ENCODE measurements at regions not wholly inside any gene's neighbourhood (a gene's known extent, or its start where the extent isn't known, plus 50 kb on each side); places are given as distances from the start of the nearest gene placed in this dataset.

DNA sequence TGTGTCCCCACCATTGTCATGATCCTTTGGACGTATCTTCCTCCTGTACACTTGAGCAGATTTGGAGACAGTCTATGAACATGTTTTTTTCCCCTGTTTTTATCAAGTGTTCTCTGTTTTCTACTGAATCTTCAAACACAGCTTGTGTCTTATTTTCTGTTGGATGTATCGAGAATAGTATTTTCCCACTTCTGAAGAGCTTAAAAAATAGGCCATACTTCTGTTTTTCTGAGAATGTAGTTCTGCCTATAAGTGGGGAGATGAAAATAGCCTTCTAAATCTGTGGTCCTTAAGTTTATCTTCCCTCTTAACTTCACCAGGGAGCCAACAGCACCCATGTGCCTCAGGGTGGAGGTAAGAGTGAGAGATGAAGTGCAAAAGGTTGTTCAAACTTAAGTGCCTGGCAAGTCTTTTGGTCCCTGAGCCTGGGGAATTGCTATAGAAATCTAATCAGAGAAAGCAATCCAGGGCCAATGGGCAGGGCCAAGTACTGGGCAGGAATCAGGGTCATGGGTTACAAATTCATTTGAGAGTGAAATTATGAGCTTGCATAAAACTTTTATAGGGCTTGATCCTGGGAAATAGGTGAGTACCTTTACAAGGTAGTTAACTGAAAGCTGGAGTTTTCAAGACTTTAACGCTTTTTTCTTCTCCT lies 58.9 kb downstream of the ARF6 start:
- ATAC-seq (ENCODE audit: insufficient number of reproducible peaks, low FRiP score, low read depth): no peak
- Histone ChIP-seq H3K27ac (no peak overlapping the region), H3K36me3 (no peaks in the 10 kb centered on the region), H3K4me1 (ENCODE audit: control insufficient read depth in 1 of 2, low read depth in 2 of 2) (peaks cover 2 to 8% of the 10 kb centered on the region in 2 donors), H3K9me3 (no peaks in the 10 kb centered on the region), H3K4me3 (no peak overlapping the region), H3K27me3 (replicated peaks; ENCODE audit: insufficient read depth) (no peaks in the 10 kb centered on the region)
- no peak for DNase-seq (ENCODE audit: low spot score)
- TF ChIP-seq CTCF (IDR thresholded peaks at IDR 0.05): no peak

- DNase-seq (ENCODE audit: low spot score) (no peak), ATAC-seq (ENCODE audit: insufficient number of reproducible peaks, low FRiP score, low read depth) (no peak)
- no peaks in the 10 kb centered on the region for H3K9me3 ChIP-seq
- no peak overlapping the region for H3K4me3 ChIP-seq
- H3K36me3 ChIP-seq: no peaks in the 10 kb centered on the region
- peaks cover 0 to 2% of the 10 kb centered on the region in 2 donors for H3K4me1 ChIP-seq (ENCODE audit: control insufficient read depth in 1 of 2, low read depth in 2 of 2)
- H3K27ac ChIP-seq: no peak overlapping the region
- no peaks in the 10 kb centered on the region for H3K27me3 ChIP-seq (replicated peaks; ENCODE audit: insufficient read depth)
- TF ChIP-seq CTCF (IDR thresholded peaks at IDR 0.05): no peak
Observed at GRCh38 chr14:49953196-49953595, 60.3 kb downstream of the ARF6 start.

DNA sequence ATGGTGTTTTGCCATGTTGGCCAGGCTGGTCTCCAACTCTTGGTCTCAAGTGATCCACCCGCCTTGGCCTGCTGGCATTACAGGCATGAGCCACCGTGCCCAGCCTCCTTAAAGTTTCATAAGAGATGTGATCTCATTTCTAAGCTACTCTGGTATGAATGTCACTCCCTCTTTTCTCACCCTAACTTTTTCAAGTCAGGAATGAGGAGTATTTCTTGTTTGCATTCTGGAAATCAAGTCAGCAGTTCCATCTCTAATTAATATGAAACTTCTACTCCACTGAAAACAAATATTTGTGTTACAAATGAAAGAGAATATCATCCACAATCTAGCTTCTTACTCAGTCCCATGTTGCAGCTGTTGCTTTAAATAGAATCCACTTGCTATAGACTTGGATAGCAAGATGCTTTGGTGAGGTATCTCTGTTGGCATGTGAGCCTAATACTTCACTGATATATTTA lies 61.3 kb downstream of the ARF6 start:
- no peaks in the 10 kb centered on the region for H3K27me3 ChIP-seq (replicated peaks; ENCODE audit: insufficient read depth)
- no peaks in the 10 kb centered on the region for H3K36me3 ChIP-seq
- H3K4me1 ChIP-seq (ENCODE audit: control insufficient read depth in 1 of 2, low read depth in 2 of 2): peaks cover 0 to 2% of the 10 kb centered on the region in 2 donors
- no peak for ATAC-seq (ENCODE audit: insufficient number of reproducible peaks, low FRiP score, low read depth)
- no peak for TF ChIP-seq CTCF (IDR thresholded peaks at IDR 0.05)
- no peaks in the 10 kb centered on the region for H3K9me3 ChIP-seq
- no peak overlapping the region for H3K4me3 ChIP-seq
- no peak for DNase-seq (ENCODE audit: low spot score)
- peak overlapping the region in 1 of 2 donors; percentile 15 for H3K27ac ChIP-seq

DNA sequence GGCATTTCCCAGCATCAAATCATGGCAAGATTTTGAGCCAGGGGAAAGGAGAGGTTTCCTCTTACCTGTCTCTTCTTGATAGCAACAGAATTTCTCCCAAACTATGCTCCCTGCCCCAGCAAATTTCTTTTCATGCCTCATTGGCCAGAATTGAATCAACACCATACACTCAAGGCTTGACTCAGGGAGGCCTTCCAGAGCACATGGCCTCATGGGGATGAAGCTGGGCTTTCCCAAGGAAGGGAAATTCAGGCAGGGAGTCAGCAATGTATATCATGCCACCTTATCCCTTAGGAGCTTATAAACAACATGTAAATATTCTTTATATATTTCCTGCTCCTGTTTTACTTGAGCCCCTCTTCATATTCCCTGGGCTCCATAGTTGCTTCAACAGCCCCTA lies 62.1 kb downstream of the ARF6 start:
- H3K36me3 ChIP-seq: no peaks in the 10 kb centered on the region
- no peak overlapping the region for H3K27ac ChIP-seq
- no peak for TF ChIP-seq CTCF (IDR thresholded peaks at IDR 0.05)
- no peak for DNase-seq (ENCODE audit: low spot score)
- peaks cover 0 to 2% of the 10 kb centered on the region in 2 donors for H3K4me1 ChIP-seq (ENCODE audit: control insufficient read depth in 1 of 2, low read depth in 2 of 2)
- no peaks in the 10 kb centered on the region for H3K27me3 ChIP-seq (replicated peaks; ENCODE audit: insufficient read depth)
- no peak for ATAC-seq (ENCODE audit: insufficient number of reproducible peaks, low FRiP score, low read depth)
- H3K9me3 ChIP-seq: no peaks in the 10 kb centered on the region
- H3K4me3 ChIP-seq: no peak overlapping the region

DNA sequence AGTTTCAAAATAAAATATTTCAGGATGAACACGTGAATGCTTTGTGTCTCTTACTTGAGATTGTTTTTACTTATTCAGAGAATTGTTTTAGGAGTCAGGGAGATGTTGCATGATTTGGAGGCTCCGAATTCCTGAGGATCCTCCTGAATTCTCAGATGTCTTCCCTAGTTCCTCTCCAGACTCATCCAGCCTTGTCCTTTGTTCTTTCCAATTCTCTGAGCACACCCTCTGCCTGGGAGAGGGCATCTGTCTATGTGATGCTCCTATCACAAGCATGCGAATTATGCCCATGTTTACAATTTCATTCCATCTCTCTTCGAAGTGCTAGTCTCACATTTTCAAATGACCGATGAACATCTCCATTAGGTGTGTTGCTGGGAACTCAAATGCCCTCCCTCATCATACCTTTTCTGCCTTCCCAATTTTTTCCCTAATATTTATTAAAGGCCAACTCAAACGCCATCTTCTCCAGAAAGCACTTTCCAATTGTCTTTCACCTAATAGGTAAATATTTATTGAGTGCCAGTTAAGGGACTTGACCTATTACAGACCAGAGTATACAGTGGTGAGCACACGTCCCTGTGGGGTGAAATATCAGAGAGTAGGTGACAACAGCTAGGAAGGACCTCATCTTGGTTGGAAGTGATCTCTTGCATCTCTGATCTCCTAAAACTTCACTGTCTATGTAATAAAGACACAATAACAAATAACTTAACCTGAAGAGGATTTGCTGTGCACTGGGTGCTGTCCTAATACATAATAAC lies 64.4 kb downstream of the ARF6 start:
- H3K4me1 ChIP-seq (ENCODE audit: control insufficient read depth in 1 of 2, low read depth in 2 of 2): peaks cover 0 to 2% of the 10 kb centered on the region in 2 donors
- no peak for TF ChIP-seq CTCF (IDR thresholded peaks at IDR 0.05)
- H3K27ac ChIP-seq: no peak overlapping the region
- no peak for DNase-seq (ENCODE audit: low spot score)
- no peaks in the 10 kb centered on the region for H3K9me3 ChIP-seq
- H3K27me3 ChIP-seq (replicated peaks; ENCODE audit: insufficient read depth): no peaks in the 10 kb centered on the region
- no peak for ATAC-seq (ENCODE audit: insufficient number of reproducible peaks, low FRiP score, low read depth)
- no peaks in the 10 kb centered on the region for H3K36me3 ChIP-seq
- H3K4me3 ChIP-seq: no peak overlapping the region
